SK-N-SH (cell line): ENCODE measurements at regions not wholly inside any gene's neighbourhood (a gene's known extent, or its start where the extent isn't known, plus 50 kb on each side); places are given as distances from the start of the nearest gene placed in this dataset.

ENCODE experiments used
- CTCF ChIA-PET: fragments of 300-600, 350-600 bp; formaldehyde crosslinking; extraction: SDS; loops from one replicate; lab custom pipeline; 2021; lab: Yijun Ruan, JAX
- POLR2A ChIA-PET: fragments of 350-600 bp; sonication (Branson Sonifier 250); formaldehyde crosslinking; extraction: SDS; loops from one replicate; lab custom pipeline; 2020; ENCODE audit warnings: antibody characterized with exemption, inconsistent platforms; lab: Yijun Ruan, JAX
- DNase-seq: peaks from one replicate; pipeline ENCODE4 v3.0.0; 2012
- H2AFZ ChIP-seq: fragments of 200-600 bp; sonication (generic); 2 replicates; pipeline ENCODE4 v1.8.1; 2016; ENCODE audit warnings: antibody characterized with exemption, mild to moderate bottlenecking, low read depth
- H3F3A ChIP-seq: fragments of 200-600 bp; sonication (generic); replicated peaks from 2 replicates; pipeline ENCODE3; 2016; ENCODE audit warnings: antibody characterized with exemption, mild to moderate bottlenecking; ENCODE audit not compliant: insufficient read depth
- H3K27ac ChIP-seq, 2 experiments: fragments of 200-500 bp in 1 of 2; fragments of 200-600 bp in 1 of 2; sonication (Bioruptor generic) in 1 of 2; sonication (generic), shearing (Covaris generic) in 1 of 2; 2 replicates each; pipeline versions ENCODE4 v1.5.1 to v1.6.1; 2014 to 2016; ENCODE audit warnings: low read depth in 2 of 2, inconsistent platforms in 1 of 2, low read length in 1 of 2, mild to moderate bottlenecking in 1 of 2, mixed read lengths in 1 of 2
- H3K27me3 ChIP-seq: fragments of 200-600 bp; sonication (generic), shearing (Covaris generic); 2 replicates; pipeline ENCODE4 v1.6.1; 2016; ENCODE audit warnings: mixed run types; ENCODE audit not compliant: insufficient read depth
- H3K36me3 ChIP-seq, 2 experiments: fragments of 200-500 bp in 1 of 2; fragments of 200-600 bp in 1 of 2; sonication (Bioruptor generic) in 1 of 2; sonication (generic) in 1 of 2; replicated peaks in 1 of 2; 2 replicates each; pipeline versions ENCODE3 to v1.5.1; 2014 to 2016; ENCODE audit warnings: low read length in 1 of 2, mild to moderate bottlenecking in 1 of 2; ENCODE audit not compliant: insufficient read depth in 2 of 2, control insufficient read depth in 1 of 2
- H3K4me1 ChIP-seq, 2 experiments: fragments of 200-500 bp in 1 of 2; fragments of 200-600 bp in 1 of 2; sonication (Bioruptor generic) in 1 of 2; sonication (generic), shearing (Covaris generic) in 1 of 2; 2 replicates each; pipeline versions ENCODE4 v1.5.1 to v1.6.1; 2014 to 2016; ENCODE audit warnings: low read depth in 1 of 2, low read length in 1 of 2, mixed run types in 1 of 2; ENCODE audit not compliant: insufficient read depth in 2 of 2, control insufficient read depth in 1 of 2
- H3K4me2 ChIP-seq: fragments of 200-600 bp; sonication (generic), shearing (Covaris generic); 2 replicates; pipeline ENCODE4 v1.6.1; 2017; ENCODE audit warnings: mixed run types
- H3K4me3 ChIP-seq, 2 experiments: fragments of 200-500 bp in 1 of 2; fragments of 200-600 bp in 1 of 2; sonication (Bioruptor generic) in 1 of 2; sonication (generic), shearing (Covaris generic) in 1 of 2; 2 replicates each; pipeline versions ENCODE4 v1.5.1 to v1.8.1; 2014 to 2016; ENCODE audit warnings: low read depth in 2 of 2, inconsistent platforms in 1 of 2, low read length in 1 of 2, mild to moderate bottlenecking in 1 of 2, mixed read lengths in 1 of 2, moderate library complexity in 1 of 2
- H3K79me2 ChIP-seq: fragments of 200-600 bp; sonication (generic); 2 replicates; pipeline ENCODE4 v1.8.1; 2017; ENCODE audit warnings: mild to moderate bottlenecking; ENCODE audit not compliant: insufficient read depth
- H3K9ac ChIP-seq: fragments of 200-600 bp; sonication (generic); 2 replicates; pipeline ENCODE4 v1.6.1; 2017; ENCODE audit warnings: mixed run types
- H3K9me2 ChIP-seq: fragments of 200-600 bp; sonication (generic); 2 replicates; pipeline ENCODE4 v1.6.1; 2017; ENCODE audit warnings: mixed run types
- H3K9me3 ChIP-seq: fragments of 200-600 bp; sonication (generic); 2 replicates; pipeline ENCODE4 v1.6.1; 2017; ENCODE audit warnings: mixed run types, mild to moderate bottlenecking, moderate library complexity
- H4K20me1 ChIP-seq: fragments of 200-600 bp; sonication (generic); 2 replicates; pipeline ENCODE4 v1.6.1; 2017; ENCODE audit warnings: mild to moderate bottlenecking, mixed run types; ENCODE audit not compliant: insufficient read depth
- CHD2 ChIP-seq: fragments of 150-350 bp; IDR thresholded peaks from 2 replicates; pipeline ENCODE4 v1.6.1; 2018; ENCODE audit warnings: low read length; ENCODE audit not compliant: partially characterized antibody
- CTCF ChIP-seq: fragments of 200-600 bp; sonication (generic); IDR thresholded peaks from 2 replicates; pipeline ENCODE4 v1.6.1; 2017; ENCODE audit warnings: antibody characterized with exemption, mild to moderate bottlenecking, moderate library complexity
- EP300 ChIP-seq, 2 experiments: IDR thresholded peaks; 2 replicates each; pipeline versions ENCODE4 v1.4.0 to v1.6.1; 2012; ENCODE audit warnings: borderline replicate concordance in 1 of 2, low read depth in 1 of 2, low read length in 1 of 2
- EZH2phosphoT487 ChIP-seq: fragments of 200-600 bp; sonication (generic); IDR thresholded peaks from 2 replicates; pipeline ENCODE4 v1.6.1; 2017; ENCODE audit warnings: low read depth, mixed run types, mild to moderate bottlenecking, antibody characterized with exemption, moderate library complexity, borderline replicate concordance
- GABPA ChIP-seq: IDR thresholded peaks from 2 replicates; pipeline ENCODE4 v1.4.0; 2012; ENCODE audit warnings: low read depth, mild to moderate bottlenecking
- IRF3 ChIP-seq: fragments of 150-350 bp; IDR thresholded peaks from 2 replicates; pipeline ENCODE4 v1.6.1; 2016; ENCODE audit warnings: mild to moderate bottlenecking, low read depth, low read length
- JUND ChIP-seq: IDR thresholded peaks from 2 replicates; pipeline ENCODE4 v1.4.0; 2012
- MAX ChIP-seq: IDR thresholded peaks from 2 replicates; pipeline ENCODE4 v1.4.0; 2012; ENCODE audit warnings: low read depth
- MXI1 ChIP-seq: IDR thresholded peaks from 2 replicates; pipeline ENCODE4 v1.6.1; 2012; ENCODE audit warnings: mild to moderate bottlenecking, low read depth, low read length, improper control_type of control experiment
- PBX3 ChIP-seq: IDR thresholded peaks from 2 replicates; pipeline ENCODE4; 2012
- POLR2AphosphoS5 ChIP-seq: IDR thresholded peaks from 2 replicates; pipeline ENCODE4 v1.6.1; 2012; ENCODE audit warnings: low read depth, low read length
- RFX5 ChIP-seq: IDR thresholded peaks from 2 replicates; pipeline ENCODE4 v1.6.1; 2012; ENCODE audit warnings: mild to moderate bottlenecking, improper control_type of control experiment, low read length
- RXRA ChIP-seq: IDR thresholded peaks from 2 replicates; pipeline ENCODE4 v1.4.0; 2012; ENCODE audit warnings: low read depth, mild to moderate bottlenecking, borderline replicate concordance
- SIN3A ChIP-seq: IDR thresholded peaks from 2 replicates; pipeline ENCODE4 v1.6.1; 2012; ENCODE audit warnings: low read depth, mild to moderate bottlenecking, low read length, moderate library complexity, borderline replicate concordance
- SMC3 ChIP-seq: IDR thresholded peaks from 2 replicates; pipeline ENCODE4 v1.6.1; 2012; ENCODE audit warnings: low read depth, low read length, improper control_type of control experiment
- TAF1 ChIP-seq: IDR thresholded peaks from 2 replicates; pipeline ENCODE4 v1.6.1; 2012; ENCODE audit warnings: low read depth, mild to moderate bottlenecking, low read length, moderate library complexity, borderline replicate concordance
- TCF12 ChIP-seq: IDR thresholded peaks from 2 replicates; pipeline ENCODE4 v1.4.0; 2012
- YY1 ChIP-seq: IDR thresholded peaks from 2 replicates; pipeline ENCODE4 v1.4.0; 2012; ENCODE audit warnings: low read depth, mild to moderate bottlenecking
- WGBS: methylation state at CpG from one replicate; pipeline ENCODE4 v1.1.6; 2017; ENCODE audit warnings: low lambda C conversion rate; 5-methylcytosine and 5-hydroxymethylcytosine counted together
- TF ChIP-seq, protein P1 (sequence below): IDR thresholded peaks from 2 replicates; pipeline ENCODE4 v1.6.1; 2012; ENCODE audit warnings: mild to moderate bottlenecking, low read depth, low read length, moderate library complexity

DNA sequence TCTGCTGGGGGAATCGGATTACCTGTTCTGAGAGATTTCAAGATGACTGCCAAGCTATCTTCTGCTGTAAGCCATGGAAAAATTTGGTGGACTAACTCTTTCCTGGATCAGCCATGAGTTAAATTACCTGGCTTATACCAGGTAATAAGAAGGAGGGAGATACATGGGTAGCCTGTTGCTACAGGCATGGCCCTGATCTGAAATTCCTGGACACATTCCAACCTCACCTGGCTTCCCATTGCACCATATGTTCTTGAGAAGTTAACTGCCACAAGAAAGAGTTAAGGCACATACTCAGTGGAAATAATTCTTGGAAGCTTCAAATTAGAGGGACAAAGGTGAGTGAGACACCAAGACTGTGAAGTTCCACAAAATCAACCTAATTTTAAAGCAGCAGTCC lies 371.3 kb downstream of the ACTL7B start:
- Histone ChIP-seq H2AFZ (no peak overlapping the region), H3K36me3 (no peaks in the 10 kb centered on the region), H3F3A (peaks cover 6% of the 10 kb centered on the region), H3K9me3 (no peaks in the 10 kb centered on the region), H3K27ac (no peak overlapping the region), H3K4me1 (no peaks in the 10 kb centered on the region), H3K27me3 (no peaks in the 10 kb centered on the region), H3K79me2 (no peaks in the 10 kb centered on the region), H3K9me2 (no peaks in the 10 kb centered on the region), H3K4me2 (no peak overlapping the region), H3K9ac (no peak overlapping the region), H3K4me3 (no peak overlapping the region), H4K20me1 (no peaks in the 10 kb centered on the region)
- POLR2A ChIA-PET = no interaction called here
- no peak for DNase-seq
- CTCF ChIA-PET = no interaction called here
- TF ChIP-seq SIN3A (no peak), SMC3 (no peak), JUND (no peak), GABPA (no peak), MXI1 (no peak), PBX3 (no peak), YY1 (no peak), MAX (no peak), CHD2 (no peak), CTCF (no peak), RFX5 (no peak), TCF12 (no peak), EZH2phosphoT487 (no peak), TAF1 (no peak), RXRA (no peak), EP300 (IDR thresholded peaks at IDR 0.05; ENCODE audit: borderline replicate concordance in 1 of 2, low read depth in 1 of 2, low read length in 1 of 2) (no peak), IRF3 (no peak), POLR2AphosphoS5 (no peak)
- TF ChIP-seq, protein P1, sequence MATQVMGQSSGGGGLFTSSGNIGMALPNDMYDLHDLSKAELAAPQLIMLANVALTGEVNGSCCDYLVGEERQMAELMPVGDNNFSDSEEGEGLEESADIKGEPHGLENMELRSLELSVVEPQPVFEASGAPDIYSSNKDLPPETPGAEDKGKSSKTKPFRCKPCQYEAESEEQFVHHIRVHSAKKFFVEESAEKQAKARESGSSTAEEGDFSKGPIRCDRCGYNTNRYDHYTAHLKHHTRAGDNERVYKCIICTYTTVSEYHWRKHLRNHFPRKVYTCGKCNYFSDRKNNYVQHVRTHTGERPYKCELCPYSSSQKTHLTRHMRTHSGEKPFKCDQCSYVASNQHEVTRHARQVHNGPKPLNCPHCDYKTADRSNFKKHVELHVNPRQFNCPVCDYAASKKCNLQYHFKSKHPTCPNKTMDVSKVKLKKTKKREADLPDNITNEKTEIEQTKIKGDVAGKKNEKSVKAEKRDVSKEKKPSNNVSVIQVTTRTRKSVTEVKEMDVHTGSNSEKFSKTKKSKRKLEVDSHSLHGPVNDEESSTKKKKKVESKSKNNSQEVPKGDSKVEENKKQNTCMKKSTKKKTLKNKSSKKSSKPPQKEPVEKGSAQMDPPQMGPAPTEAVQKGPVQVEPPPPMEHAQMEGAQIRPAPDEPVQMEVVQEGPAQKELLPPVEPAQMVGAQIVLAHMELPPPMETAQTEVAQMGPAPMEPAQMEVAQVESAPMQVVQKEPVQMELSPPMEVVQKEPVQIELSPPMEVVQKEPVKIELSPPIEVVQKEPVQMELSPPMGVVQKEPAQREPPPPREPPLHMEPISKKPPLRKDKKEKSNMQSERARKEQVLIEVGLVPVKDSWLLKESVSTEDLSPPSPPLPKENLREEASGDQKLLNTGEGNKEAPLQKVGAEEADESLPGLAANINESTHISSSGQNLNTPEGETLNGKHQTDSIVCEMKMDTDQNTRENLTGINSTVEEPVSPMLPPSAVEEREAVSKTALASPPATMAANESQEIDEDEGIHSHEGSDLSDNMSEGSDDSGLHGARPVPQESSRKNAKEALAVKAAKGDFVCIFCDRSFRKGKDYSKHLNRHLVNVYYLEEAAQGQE = no peak
- WGBS = no CpG with 5 or more reads among the region's 1 CpG
